Body of pancreas (tissue), 4 donors: ENCODE measurements at regions not wholly inside any gene's neighbourhood (a gene's known extent, or its start where the extent isn't known, plus 50 kb on each side); places are given as distances from the start of the nearest gene placed in this dataset.

Experiments used
- POLR2A ChIP-seq, 3 donors: fragments of 450-650 bp; IDR thresholded peaks; one replicate each; pipeline ENCODE4 v1.6.1; 2016; ENCODE audit warnings: antibody characterized with exemption in 3 of 3, mild to moderate bottlenecking in 2 of 3
- TF ChIP-seq, protein P1 (sequence below), 7 experiments: fragments of 450-650 bp in 4 of 7; fragments of 200-600 bp in 3 of 7; sonication (generic) in 3 of 7; IDR thresholded peaks; one replicate each; pipeline ENCODE4 v1.5.1; 2016 to 2019; ENCODE audit warnings: antibody characterized with exemption in 7 of 7

DNA sequence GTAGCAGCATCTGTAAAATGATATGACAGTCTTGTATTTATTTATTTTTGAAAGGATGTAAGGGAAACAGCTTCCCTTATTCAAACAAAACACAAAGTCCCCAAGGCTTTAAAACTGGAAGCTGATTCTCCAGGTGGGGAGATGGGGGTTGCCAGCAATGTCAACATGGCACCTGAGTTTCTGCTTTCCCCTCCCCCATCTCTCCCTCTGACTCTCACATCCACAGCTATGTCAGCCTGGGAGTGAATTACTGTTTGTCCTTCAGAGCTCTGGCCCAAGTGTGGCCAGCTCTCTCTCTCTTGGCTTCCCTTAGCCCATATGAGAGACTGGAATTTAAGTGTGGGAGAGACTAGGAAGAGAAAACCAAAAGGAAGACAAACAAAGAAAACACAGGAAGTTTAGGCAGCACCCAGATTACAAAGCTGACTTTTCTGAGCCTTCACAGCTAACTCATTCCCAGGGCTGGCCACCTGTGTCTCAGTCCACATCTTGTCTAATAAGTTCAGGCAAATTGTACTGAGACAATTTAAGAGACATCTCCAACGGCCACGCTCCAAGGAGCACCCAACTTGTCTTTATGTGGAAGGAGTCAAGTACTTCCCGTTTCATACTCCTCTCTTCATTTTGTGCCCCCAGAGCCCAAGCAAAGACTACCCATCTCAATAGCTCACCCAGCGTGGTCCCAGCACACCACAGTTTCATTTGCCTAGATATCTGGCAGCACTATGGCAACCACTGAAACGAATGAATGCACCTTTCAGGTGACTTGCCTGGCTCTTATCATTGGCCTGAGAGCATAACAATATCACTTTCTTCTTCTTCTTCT is 69.2 kb downstream of the SOX9 start:
- TF ChIP-seq, protein P1, sequence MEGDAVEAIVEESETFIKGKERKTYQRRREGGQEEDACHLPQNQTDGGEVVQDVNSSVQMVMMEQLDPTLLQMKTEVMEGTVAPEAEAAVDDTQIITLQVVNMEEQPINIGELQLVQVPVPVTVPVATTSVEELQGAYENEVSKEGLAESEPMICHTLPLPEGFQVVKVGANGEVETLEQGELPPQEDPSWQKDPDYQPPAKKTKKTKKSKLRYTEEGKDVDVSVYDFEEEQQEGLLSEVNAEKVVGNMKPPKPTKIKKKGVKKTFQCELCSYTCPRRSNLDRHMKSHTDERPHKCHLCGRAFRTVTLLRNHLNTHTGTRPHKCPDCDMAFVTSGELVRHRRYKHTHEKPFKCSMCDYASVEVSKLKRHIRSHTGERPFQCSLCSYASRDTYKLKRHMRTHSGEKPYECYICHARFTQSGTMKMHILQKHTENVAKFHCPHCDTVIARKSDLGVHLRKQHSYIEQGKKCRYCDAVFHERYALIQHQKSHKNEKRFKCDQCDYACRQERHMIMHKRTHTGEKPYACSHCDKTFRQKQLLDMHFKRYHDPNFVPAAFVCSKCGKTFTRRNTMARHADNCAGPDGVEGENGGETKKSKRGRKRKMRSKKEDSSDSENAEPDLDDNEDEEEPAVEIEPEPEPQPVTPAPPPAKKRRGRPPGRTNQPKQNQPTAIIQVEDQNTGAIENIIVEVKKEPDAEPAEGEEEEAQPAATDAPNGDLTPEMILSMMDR (IDR thresholded peaks at IDR 0.05): no peak
- TF ChIP-seq POLR2A (IDR thresholded peaks at IDR 0.05): no peak
